CD4-positive, alpha-beta T cell treated with Interleukin-6 for 4 hours (primary cell): ENCODE measurements at regions not wholly inside any gene's neighbourhood (a gene's known extent, or its start where the extent isn't known, plus 50 kb on each side); places are given as distances from the start of the nearest gene placed in this dataset.

Source experiments
- DNase-seq: peaks from one replicate; pipeline ENCODE4 v3.0.0-alpha.2; 2020; ENCODE audit warnings: mixed read lengths

DNA sequence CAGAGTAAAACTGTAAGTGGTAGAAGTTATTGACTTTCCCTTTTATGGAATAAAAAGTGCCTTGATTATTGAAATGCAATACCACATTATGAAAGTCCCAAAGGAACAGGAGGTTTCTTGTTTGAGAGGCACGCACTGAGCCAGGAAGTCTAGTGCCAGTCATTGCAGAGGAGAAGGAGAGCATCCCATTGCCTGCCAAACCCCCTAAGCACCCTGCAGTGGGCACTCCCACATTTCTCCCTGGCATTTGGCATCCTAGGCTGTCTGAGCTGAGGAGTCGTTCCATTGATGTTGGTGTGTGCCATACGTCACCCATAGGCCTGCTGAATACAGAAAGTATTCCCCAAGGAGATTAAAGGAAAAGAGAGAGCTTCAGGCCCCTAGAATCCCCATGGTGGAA lies 85.7 kb upstream of the MBNL2 start:
- no peak for DNase-seq

DNA sequence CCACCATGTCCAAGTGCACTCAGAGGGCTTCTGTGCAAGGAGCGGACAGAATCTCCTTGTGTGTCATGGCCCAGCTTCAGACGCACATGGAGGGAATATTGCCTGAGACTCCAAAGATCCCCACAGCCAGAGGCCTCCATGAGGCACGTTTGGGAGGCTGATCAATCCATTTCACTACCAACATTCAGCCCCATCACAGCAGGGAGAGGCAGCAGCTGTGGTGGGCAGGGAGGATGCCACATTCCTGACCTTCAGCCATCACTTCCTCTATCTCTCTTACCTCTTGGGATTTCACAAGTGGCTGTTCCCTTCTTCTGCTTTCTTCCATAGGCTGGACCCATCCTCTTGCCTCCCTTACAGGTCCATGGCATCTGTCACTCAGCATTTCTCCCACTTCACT lies 82.4 kb upstream of the MBNL2 start:
- no peak for DNase-seq

DNA sequence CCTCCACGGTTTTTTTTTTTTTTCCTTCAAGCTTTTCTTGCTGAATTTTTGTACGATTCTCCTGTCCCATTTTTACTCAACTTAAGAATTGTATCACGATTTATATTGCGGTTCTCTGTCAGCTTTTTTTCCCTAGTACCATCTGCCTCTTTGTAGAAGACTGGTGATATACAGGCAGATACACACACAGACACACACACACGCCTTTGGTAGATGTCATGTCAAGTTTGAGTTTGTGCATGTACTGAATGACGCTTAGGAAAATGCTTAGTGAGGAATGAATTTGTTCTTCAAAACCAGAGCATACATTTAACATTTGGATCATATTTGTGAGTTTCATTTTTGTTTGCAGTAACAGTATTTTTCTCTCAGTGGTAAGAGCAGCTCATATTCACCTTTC lies 82.0 kb upstream of the MBNL2 start:
- no peak for DNase-seq

DNA sequence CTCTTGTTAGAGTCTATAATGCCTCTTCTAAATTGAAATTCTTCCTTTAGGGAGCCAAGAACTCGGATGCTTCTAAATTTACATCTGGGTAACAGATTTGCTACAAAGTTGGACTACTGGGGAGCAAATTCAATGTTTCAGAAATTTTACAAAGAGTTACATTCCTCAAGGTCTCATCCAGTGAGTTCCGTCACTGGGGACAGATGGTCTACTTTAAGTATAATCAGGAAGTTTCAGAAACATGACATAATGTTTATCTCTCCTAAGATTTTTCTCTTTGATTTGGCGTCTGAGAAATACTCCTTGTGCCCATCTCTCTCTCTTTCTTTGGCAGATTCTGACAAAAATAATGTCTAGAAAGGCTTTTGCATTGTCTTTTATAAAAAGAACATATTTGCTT lies 81.5 kb upstream of the MBNL2 start:
- DNase-seq = no peak

DNA sequence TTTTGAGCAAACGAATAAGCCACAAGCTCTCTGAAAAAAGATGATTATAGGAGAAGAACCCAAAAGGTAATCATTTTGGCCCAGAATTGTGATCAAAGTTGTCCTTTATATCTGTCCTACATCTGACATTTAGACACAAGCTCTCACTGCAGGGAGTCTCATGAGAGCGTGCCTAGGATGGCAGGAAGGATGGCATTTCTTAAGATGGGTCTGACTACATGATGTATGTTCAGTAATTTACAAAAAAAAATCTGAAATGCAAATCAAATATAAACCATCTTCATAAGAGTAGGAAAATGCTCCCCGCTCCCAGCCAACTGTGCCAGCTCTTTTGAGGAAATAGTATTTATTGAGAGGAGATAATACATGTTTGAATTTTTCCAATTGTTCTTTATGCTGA lies 81.0 kb upstream of the MBNL2 start:
- no peak for DNase-seq

DNA sequence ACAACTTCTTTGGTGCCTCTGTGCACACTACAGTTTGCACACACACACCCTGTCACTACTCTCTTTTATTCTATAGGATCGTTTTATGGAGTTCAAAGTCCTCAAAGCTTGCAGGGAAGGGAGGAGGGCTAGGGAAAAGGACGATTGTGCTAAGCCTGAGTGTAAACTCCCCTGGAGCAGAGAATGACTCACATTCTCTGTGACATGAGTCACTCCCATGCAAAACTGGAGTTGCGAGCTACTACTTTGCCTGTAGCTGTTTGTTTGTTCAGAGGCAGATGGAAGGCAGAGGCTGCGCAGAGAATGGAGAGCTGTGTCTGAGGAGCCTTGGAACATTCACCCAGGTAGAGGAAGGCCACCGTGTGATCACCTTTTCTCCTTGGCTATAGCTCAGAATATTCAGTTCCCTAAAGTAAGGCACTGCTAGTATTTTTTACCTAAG lies 80.5 kb upstream of the MBNL2 start:
- no peak for DNase-seq

DNA sequence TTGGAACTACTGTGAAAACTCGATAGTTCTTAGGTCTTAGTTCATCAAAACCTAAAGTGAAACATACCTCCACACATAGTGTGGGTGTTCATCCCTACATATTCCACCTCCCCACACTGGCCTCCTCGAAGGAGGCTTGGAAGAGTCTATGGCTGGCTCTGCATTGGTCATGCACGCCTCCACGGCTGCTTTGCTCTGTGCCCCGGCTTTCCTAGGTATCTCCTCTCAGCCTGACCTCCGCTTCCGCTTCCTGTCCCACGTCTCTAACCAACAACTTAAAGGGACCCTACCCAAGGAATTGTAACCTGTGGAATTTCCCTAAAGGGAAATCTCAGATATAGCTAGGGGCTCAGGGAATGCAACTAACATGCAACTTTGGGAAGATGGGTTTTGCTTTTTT lies 79.7 kb upstream of the MBNL2 start:
- DNase-seq = no peak

DNA sequence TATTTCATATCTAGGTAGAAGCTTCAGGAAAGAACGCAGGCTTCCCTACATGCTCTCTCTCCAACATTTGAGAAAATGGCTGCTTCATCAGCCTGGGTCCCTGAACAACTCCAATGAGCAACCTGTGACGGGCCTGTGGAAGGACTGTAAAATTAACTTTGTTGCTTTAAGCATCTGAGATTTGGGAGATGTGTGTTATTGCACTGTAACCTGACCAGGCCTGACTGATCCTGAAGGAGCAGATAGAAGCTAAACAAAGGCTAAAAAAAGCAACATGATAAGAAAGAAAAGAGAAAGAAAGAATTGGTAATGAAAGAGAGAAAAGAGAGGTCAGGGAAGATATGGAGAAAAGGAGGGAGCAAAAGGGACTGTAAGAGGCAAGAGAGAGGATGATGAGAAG lies 77.1 kb upstream of the MBNL2 start:
- no peak for DNase-seq

DNA sequence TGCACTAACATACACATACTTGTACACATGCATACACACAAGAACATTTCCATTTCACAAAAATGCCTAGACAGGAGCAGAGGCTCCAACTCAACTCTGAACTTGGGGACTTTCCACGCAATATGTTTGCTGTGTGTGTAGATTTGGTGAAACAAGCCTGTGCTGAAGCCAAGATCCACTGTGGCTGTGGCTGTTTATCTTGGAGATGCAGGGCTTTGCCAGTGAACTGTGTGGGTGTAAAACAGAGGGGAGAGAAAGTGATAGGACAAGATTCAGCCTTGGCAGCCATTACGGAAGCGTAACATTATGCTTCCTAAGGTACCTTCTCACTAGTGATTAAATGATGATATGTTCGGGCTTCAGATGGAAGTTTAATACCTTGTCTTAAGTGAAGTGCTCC lies 73.2 kb upstream of the MBNL2 start:
- no peak for DNase-seq

DNA sequence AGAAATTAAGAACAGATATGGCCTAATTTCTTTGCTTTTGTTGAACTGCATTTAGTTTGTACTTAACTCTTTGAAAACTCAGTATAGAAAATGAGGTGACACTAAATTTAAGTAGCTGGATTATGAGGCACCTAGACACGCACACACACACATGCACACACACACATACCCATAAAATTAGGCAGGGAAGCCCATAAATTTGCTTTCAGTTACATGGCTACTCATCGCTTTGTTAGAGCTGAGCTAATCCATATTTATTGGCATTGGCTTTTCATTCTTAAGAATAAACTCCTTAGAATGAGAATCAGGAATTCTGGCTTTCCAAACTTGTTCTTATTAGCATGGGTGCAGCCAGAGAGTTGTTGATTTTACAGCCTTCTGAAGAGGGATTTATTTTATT lies 61.7 kb upstream of the MBNL2 start:
- no peak for DNase-seq

DNA sequence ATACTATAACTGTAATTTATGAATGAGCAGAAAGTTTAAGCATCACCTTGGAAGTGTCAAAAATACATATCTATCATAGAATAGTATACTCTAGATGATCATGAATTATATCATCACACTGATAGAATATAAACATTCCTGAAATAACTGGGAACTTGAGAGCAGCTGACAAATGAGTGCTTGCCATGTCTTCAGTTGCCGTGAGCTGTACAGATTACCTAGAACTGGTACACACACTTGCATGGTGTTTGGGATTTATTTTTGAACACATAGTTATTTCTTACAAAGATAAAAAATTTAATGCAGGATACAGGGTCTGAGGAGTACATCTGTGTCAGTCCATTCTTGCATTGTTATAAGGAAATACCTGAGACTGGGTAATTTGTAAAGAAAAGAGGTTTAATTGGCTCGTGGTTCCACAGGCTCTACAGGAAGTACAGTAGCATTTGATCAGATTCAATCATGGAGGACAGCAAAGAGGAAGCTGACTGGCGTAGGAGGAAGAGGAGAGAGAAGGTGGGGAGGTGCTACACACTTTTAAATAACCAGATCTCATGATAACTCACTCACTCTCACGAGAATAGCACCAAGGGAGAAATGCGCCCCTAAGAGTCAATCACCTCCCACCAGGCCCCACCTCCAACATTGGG lies 60.4 kb upstream of the MBNL2 start:
- DNase-seq = no peak

DNA sequence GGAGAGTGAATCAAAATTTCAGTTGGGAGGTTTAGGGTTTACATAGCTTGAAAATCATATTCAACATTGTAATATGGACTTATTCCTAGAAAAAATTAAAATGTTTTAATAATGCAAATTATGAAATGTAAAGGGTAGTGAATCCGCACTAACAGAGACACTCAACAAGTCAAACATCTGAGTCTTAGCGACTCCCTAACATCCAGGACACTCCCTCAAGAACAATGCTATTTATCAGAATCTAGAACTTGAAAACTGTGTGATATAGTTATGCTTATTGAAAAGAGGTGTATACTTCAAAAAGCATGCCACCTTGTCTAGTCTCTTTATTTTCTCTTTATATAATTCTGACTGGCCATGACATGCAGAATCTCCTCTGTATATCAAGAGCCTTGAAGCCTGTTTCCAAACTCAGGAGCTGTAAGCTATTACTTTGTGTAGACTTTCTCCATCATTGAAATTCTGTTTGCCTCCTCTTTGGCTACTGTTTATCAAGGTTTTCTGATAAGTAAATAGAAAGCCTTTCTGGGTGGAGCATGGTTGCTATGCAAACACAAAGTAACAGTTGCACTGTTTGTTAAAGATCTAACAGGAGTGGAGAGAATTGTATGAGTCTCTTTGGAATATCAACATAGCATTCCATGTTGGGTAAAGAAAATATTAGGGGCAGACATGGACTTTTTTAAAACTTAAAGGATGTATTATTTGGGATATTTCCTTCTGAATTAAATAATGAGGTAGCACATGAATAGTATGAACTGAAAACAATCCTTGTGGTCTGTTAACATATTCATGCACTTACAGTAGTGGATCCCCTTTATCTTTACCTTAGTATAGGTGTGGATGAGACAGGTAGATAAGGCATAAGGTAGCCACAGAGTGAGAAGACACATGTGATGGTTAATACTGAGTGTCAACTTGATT lies 56.4 kb upstream of the MBNL2 start:
- no peak for DNase-seq

DNA sequence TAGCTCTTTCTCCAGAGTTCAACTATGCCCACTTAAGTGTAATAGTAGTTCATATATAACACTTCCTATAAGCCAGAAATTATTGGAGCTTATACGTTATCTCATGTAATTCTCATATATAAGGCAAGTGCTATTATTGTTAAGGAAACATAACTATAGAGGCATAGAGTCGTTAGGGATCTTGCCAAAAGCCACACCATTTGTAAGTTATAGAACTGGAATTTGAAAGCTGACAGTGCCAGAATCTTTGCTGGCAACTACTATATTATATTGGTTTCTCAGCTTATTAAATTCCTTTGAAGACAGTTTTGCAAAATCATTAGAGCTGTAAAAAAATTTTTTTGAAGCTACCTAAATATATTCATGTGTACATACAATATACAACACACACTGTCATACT lies 51.0 kb upstream of the MBNL2 start:
- DNase-seq = no peak
